ENCODE measurements at regions not wholly inside any gene's neighbourhood (a gene's known extent, or its start where the extent isn't known, plus 50 kb on each side); places are given as distances from the start of the nearest gene placed in this dataset.

DNA sequence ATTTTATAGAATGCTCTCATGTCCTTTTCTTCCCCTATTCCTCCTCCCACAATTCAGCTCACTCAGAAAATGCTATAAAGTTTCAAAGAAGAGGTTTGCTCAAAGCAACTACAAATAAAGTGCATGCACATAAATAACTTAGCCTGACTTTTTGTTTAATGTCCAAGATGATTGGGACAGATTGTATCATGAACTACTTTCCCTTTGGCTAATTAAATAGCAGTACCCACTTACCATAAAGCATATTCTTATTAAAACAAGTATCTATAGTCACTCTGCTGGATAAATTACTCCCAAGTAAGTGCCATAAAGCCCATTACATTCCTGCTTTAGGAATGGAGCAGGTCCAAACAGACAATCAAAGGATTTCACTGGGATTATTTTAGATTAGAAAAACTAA is 576.0 kb downstream of the LMO4 start:
- intact Hi-C loops (cut with micrococcal nuclease), result no loop called here
- Histone ChIP-seq H3K9me3 (ENCODE audit: low read length) (no peaks in the 10 kb centered on the region), H3K79me2 (ENCODE audit: low read length) (no peaks in the 10 kb centered on the region), H3K27me3 (ENCODE audit: low read length) (no peaks in the 10 kb centered on the region), H3K36me3 (ENCODE audit: low read depth, low read length) (no peaks in the 10 kb centered on the region), H3K4me2 (ENCODE audit: low read length) (no peak overlapping the region), H3F3A (ENCODE audit: low read length, unreplicated experiment) (no peaks in the 10 kb centered on the region), H4K20me1 (ENCODE audit: low read length) (no peaks in the 10 kb centered on the region), H3K9me2 (replicated peaks; ENCODE audit: low read length) (no peaks in the 10 kb centered on the region), H3K4me3 (ENCODE audit: low read length) (no peak overlapping the region), H3K4me1 (ENCODE audit: insufficient read depth, low read length) (no peaks in the 10 kb centered on the region), H3K9ac (ENCODE audit: low read length) (no peak overlapping the region), H2AFZ (ENCODE audit: low read length) (no peak overlapping the region), H3K27ac (ENCODE audit: low read length) (no peak overlapping the region)
- ATAC-seq, result no peak
- ChIA-PET POLR2A (ENCODE audit: unreplicated experiment) (no interaction called here), CTCF (no interaction called here)
- TF ChIP-seq, protein P1, sequence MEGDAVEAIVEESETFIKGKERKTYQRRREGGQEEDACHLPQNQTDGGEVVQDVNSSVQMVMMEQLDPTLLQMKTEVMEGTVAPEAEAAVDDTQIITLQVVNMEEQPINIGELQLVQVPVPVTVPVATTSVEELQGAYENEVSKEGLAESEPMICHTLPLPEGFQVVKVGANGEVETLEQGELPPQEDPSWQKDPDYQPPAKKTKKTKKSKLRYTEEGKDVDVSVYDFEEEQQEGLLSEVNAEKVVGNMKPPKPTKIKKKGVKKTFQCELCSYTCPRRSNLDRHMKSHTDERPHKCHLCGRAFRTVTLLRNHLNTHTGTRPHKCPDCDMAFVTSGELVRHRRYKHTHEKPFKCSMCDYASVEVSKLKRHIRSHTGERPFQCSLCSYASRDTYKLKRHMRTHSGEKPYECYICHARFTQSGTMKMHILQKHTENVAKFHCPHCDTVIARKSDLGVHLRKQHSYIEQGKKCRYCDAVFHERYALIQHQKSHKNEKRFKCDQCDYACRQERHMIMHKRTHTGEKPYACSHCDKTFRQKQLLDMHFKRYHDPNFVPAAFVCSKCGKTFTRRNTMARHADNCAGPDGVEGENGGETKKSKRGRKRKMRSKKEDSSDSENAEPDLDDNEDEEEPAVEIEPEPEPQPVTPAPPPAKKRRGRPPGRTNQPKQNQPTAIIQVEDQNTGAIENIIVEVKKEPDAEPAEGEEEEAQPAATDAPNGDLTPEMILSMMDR (conservative IDR thresholded peaks at IDR 0.05; ENCODE audit: low read depth, low read length), result no peak
- TF ChIP-seq EZH2phosphoT487 (IDR thresholded peaks at IDR 0.05; ENCODE audit: borderline replicate concordance, low read length), result no peak
- TF ChIP-seq EZH2 (IDR thresholded peaks at IDR 0.05; ENCODE audit: low read length, unreplicated experiment), result no peak
- DNase-seq, result no peak
- no TSS peak for BruUV-seq (replicated peaks)

DNA sequence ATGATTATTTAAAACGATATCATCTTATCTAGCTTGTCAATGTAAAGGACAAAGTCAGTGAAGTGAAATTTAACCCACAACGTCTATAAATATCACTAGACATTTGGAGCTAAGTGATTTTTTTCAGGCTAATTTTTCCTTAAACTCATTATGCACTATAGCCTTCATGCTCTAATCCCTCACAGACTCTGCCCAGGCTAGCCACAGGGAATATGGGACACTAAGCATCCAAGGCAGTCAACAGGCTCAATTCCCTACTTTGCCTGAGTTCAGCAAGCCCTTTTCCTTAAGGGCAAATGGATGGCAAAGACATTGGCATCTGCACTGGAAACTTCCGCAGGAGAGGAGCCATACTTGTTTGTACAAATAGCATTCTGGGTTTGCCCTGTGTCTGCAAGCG is 577.0 kb downstream of the LMO4 start:
- no peak overlapping the region for H3K9ac ChIP-seq (ENCODE audit: low read length)
- CTCF ChIA-PET, result no interaction called here
- H3K79me2 ChIP-seq (ENCODE audit: low read length), result no peaks in the 10 kb centered on the region
- no peak overlapping the region for H3K4me3 ChIP-seq (ENCODE audit: low read length)
- TF ChIP-seq EZH2phosphoT487 (IDR thresholded peaks at IDR 0.05; ENCODE audit: borderline replicate concordance, low read length), result no peak
- TF ChIP-seq, protein P1 (conservative IDR thresholded peaks at IDR 0.05; ENCODE audit: low read depth, low read length), result no peak
- TF ChIP-seq EZH2 (IDR thresholded peaks at IDR 0.05; ENCODE audit: low read length, unreplicated experiment), result no peak
- no peaks in the 10 kb centered on the region for H3K4me1 ChIP-seq (ENCODE audit: insufficient read depth, low read length)
- no peaks in the 10 kb centered on the region for H3K36me3 ChIP-seq (ENCODE audit: low read depth, low read length)
- H3K9me3 ChIP-seq (ENCODE audit: low read length), result no peaks in the 10 kb centered on the region
- no peaks in the 10 kb centered on the region for H3K9me2 ChIP-seq (replicated peaks; ENCODE audit: low read length)
- ATAC-seq (no peak), DNase-seq (no peak)
- H3K27ac ChIP-seq (ENCODE audit: low read length), result no peak overlapping the region
- H3K4me2 ChIP-seq (ENCODE audit: low read length), result no peak overlapping the region
- no peaks in the 10 kb centered on the region for H3F3A ChIP-seq (ENCODE audit: low read length, unreplicated experiment)
- intact Hi-C loops (cut with micrococcal nuclease), result no loop called here
- BruUV-seq (replicated peaks), result no TSS peak
- POLR2A ChIA-PET (ENCODE audit: unreplicated experiment), result no interaction called here
- no peaks in the 10 kb centered on the region for H4K20me1 ChIP-seq (ENCODE audit: low read length)
- H2AFZ ChIP-seq (ENCODE audit: low read length), result no peak overlapping the region
- no peaks in the 10 kb centered on the region for H3K27me3 ChIP-seq (ENCODE audit: low read length)

DNA sequence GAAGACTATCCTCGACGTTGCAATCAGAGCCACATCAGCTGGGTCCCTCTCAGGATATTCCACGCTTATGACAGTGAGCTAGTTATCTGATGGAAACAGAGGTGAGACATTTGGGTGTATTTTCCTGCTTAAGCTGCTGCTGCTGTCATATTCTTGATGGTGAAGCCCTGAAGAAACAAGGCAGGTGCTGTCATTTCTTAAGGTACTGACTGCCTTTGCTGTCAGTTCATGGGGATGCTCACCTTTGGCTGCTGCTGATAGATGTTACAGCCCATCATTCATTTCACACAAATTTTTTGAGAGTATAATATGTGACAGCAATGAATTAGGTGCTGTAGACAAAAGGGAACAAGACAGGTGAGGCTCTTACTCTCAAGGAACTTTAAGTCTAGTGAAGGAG is 577.4 kb downstream of the LMO4 start:
- Histone ChIP-seq H3K27me3 (ENCODE audit: low read length) (no peaks in the 10 kb centered on the region), H3K4me2 (ENCODE audit: low read length) (no peak overlapping the region), H3K9me2 (replicated peaks; ENCODE audit: low read length) (no peaks in the 10 kb centered on the region), H3K27ac (ENCODE audit: low read length) (no peak overlapping the region), H3K36me3 (ENCODE audit: low read depth, low read length) (no peaks in the 10 kb centered on the region), H3K9ac (ENCODE audit: low read length) (no peak overlapping the region), H4K20me1 (ENCODE audit: low read length) (no peaks in the 10 kb centered on the region), H3K79me2 (ENCODE audit: low read length) (no peaks in the 10 kb centered on the region), H2AFZ (ENCODE audit: low read length) (no peak overlapping the region), H3K4me1 (ENCODE audit: insufficient read depth, low read length) (no peaks in the 10 kb centered on the region), H3K9me3 (ENCODE audit: low read length) (no peaks in the 10 kb centered on the region), H3K4me3 (ENCODE audit: low read length) (no peak overlapping the region), H3F3A (ENCODE audit: low read length, unreplicated experiment) (no peaks in the 10 kb centered on the region)
- ATAC-seq (no peak), DNase-seq (no peak)
- no TSS peak for BruUV-seq (replicated peaks)
- POLR2A ChIA-PET (ENCODE audit: unreplicated experiment), result no interaction called here
- intact Hi-C loops (cut with micrococcal nuclease), result no loop called here
- CTCF ChIA-PET, result no interaction called here
- TF ChIP-seq, protein P1 (conservative IDR thresholded peaks at IDR 0.05; ENCODE audit: low read depth, low read length), result no peak
- no peak for TF ChIP-seq EZH2phosphoT487 (IDR thresholded peaks at IDR 0.05; ENCODE audit: borderline replicate concordance, low read length)
- no peak for TF ChIP-seq EZH2 (IDR thresholded peaks at IDR 0.05; ENCODE audit: low read length, unreplicated experiment)

All from PC-3 (cell line).